ACC112 (cell line): ENCODE measurements at regions not wholly inside any gene's neighbourhood (a gene's known extent, or its start where the extent isn't known, plus 50 kb on each side); places are given as distances from the start of the nearest gene placed in this dataset.
"Not testable (repeated sequence)": the region's sequence is repeated elsewhere in the genome, so short reads cannot be mapped to it uniquely, and the experiment has no call there.

Source experiments
- H2AFZ ChIP-seq: fragments of 200-600 bp; sonication (generic); one replicate; pipeline ENCODE4 v1.6.0; 2017; ENCODE audit warnings: antibody characterized with exemption, low read length; ENCODE audit not compliant: unreplicated experiment
- H3K27ac ChIP-seq: fragments of 200-600 bp; sonication (generic); 2 replicates; pipeline ENCODE4 v1.5.1; 2014; ENCODE audit warnings: low read depth, mild to moderate bottlenecking, antibody characterized with exemption, low read length, moderate library complexity
- H3K27me3 ChIP-seq: fragments of 200-600 bp; sonication (generic); 2 replicates; pipeline ENCODE4 v1.6.1; 2014; ENCODE audit warnings: mild to moderate bottlenecking, antibody characterized with exemption, low read length, moderate library complexity, mixed read lengths; ENCODE audit not compliant: insufficient read depth
- H3K36me3 ChIP-seq: fragments of 200-600 bp; sonication (generic); 2 replicates; pipeline ENCODE4 v1.6.1; 2016; ENCODE audit warnings: mild to moderate bottlenecking, antibody characterized with exemption, low read length, moderate library complexity, mixed read lengths; ENCODE audit not compliant: insufficient read depth
- H3K4me1 ChIP-seq: fragments of 200-600 bp; sonication (generic); one replicate; pipeline ENCODE4 v1.6.1; 2016; ENCODE audit warnings: low read length, mixed read lengths; ENCODE audit not compliant: insufficient read depth, unreplicated experiment, control insufficient read depth
- H3K4me3 ChIP-seq: fragments of 200-600 bp; sonication (generic); 2 replicates; pipeline ENCODE4 v1.5.1; 2014; ENCODE audit warnings: mild to moderate bottlenecking, low read depth, low read length
- H3K79me2 ChIP-seq: fragments of 200-600 bp; sonication (generic); one replicate; pipeline ENCODE4 v1.6.0; 2016; ENCODE audit warnings: low read length; ENCODE audit not compliant: control insufficient read depth, unreplicated experiment, insufficient read depth

- Histone ChIP-seq H3K79me2 (no peaks in the 10 kb centered on the region), H3K36me3 (no peaks in the 10 kb centered on the region), H3K4me3 (no peak overlapping the region), H3K4me1 (no peaks in the 10 kb centered on the region), H2AFZ (no peak overlapping the region), H3K27me3 (peaks cover 4% of the 10 kb centered on the region; the same call in 1 of the 2 replicates), H3K27ac (no peak overlapping the region)
Measured at GRCh38 chr9:117936185-117937130, 232.3 kb downstream of the TLR4 start.

- no peaks in the 10 kb centered on the region; the same call in 1 of the 2 replicates for H3K27me3 ChIP-seq
- H3K4me3 ChIP-seq: no peak overlapping the region
- no peak overlapping the region for H2AFZ ChIP-seq
- H3K79me2 ChIP-seq: no peaks in the 10 kb centered on the region
- H3K4me1 ChIP-seq: no peaks in the 10 kb centered on the region
- H3K36me3 ChIP-seq: no peaks in the 10 kb centered on the region
- H3K27ac ChIP-seq: no peak overlapping the region
Measured at GRCh38 chr9:117938086-117938485, 233.9 kb downstream of the TLR4 start.

GRCh38 chr9:117938896-117939295 lies 234.7 kb downstream of the TLR4 start:
- Histone ChIP-seq H3K4me1 (no peaks in the 10 kb centered on the region), H3K4me3 (no peak overlapping the region), H3K27me3 (no peaks in the 10 kb centered on the region), H3K36me3 (no peaks in the 10 kb centered on the region), H2AFZ (no peak overlapping the region), H3K79me2 (no peaks in the 10 kb centered on the region), H3K27ac (no peak overlapping the region)

GRCh38 chr9:117944750-117945149 lies 240.5 kb downstream of the TLR4 start:
- not testable (repeated sequence) for H3K4me3 ChIP-seq, H3K27me3 ChIP-seq, H3K4me1 ChIP-seq, H3K36me3 ChIP-seq, H3K27ac ChIP-seq, H2AFZ ChIP-seq, H3K79me2 ChIP-seq

GRCh38 chr9:117945286-117945685 lies 241.1 kb downstream of the TLR4 start:
- H3K27me3 ChIP-seq: no peaks in the 10 kb centered on the region
- H3K79me2 ChIP-seq: no peaks in the 10 kb centered on the region
- H3K27ac ChIP-seq: no peak overlapping the region
- no peak overlapping the region for H2AFZ ChIP-seq
- no peaks in the 10 kb centered on the region for H3K36me3 ChIP-seq
- no peaks in the 10 kb centered on the region for H3K4me1 ChIP-seq
- no peak overlapping the region for H3K4me3 ChIP-seq

GRCh38 chr9:117951127-117951526 lies 246.9 kb downstream of the TLR4 start:
- H3K36me3 ChIP-seq: no peaks in the 10 kb centered on the region
- H2AFZ ChIP-seq: no peak overlapping the region
- H3K4me3 ChIP-seq: no peak overlapping the region
- no peaks in the 10 kb centered on the region for H3K79me2 ChIP-seq
- H3K27ac ChIP-seq: no peak overlapping the region
- no peaks in the 10 kb centered on the region for H3K27me3 ChIP-seq
- H3K4me1 ChIP-seq: no peaks in the 10 kb centered on the region

GRCh38 chr9:117952581-117952980 lies 248.4 kb downstream of the TLR4 start:
- no peak overlapping the region for H3K4me3 ChIP-seq
- H3K36me3 ChIP-seq: no peaks in the 10 kb centered on the region
- H3K27ac ChIP-seq: no peak overlapping the region
- H3K4me1 ChIP-seq: no peaks in the 10 kb centered on the region
- H3K27me3 ChIP-seq: no peaks in the 10 kb centered on the region
- H2AFZ ChIP-seq: no peak overlapping the region
- no peaks in the 10 kb centered on the region for H3K79me2 ChIP-seq

- Histone ChIP-seq H3K79me2 (no peaks in the 10 kb centered on the region), H3K27ac (no peak overlapping the region), H3K27me3 (no peaks in the 10 kb centered on the region), H3K36me3 (no peaks in the 10 kb centered on the region), H2AFZ (no peak overlapping the region), H3K4me1 (no peaks in the 10 kb centered on the region), H3K4me3 (no peak overlapping the region)
Measured at GRCh38 chr9:117957267-117957666, 253.1 kb downstream of the TLR4 start.

- Histone ChIP-seq H3K36me3 (no peaks in the 10 kb centered on the region), H3K27me3 (no peaks in the 10 kb centered on the region), H3K4me3 (no peak overlapping the region), H3K27ac (no peak overlapping the region), H2AFZ (no peak overlapping the region), H3K79me2 (no peaks in the 10 kb centered on the region), H3K4me1 (no peaks in the 10 kb centered on the region)
Measured at GRCh38 chr9:117958726-117959125, 254.5 kb downstream of the TLR4 start.

- Histone ChIP-seq H3K79me2 (no peaks in the 10 kb centered on the region), H3K27ac (no peak overlapping the region), H2AFZ (no peak overlapping the region), H3K27me3 (no peaks in the 10 kb centered on the region), H3K36me3 (no peaks in the 10 kb centered on the region), H3K4me3 (no peak overlapping the region), H3K4me1 (no peaks in the 10 kb centered on the region)
Measured at GRCh38 chr9:117963493-117964090, 259.4 kb downstream of the TLR4 start.
